GM12878 (cell line): ENCODE measurements at regions not wholly inside any gene's neighbourhood (a gene's known extent, or its start where the extent isn't known, plus 50 kb on each side); places are given as distances from the start of the nearest gene placed in this dataset.

Experiments
- BACH1 ChIP-seq: fragments of 450-650 bp; IDR thresholded peaks from 2 replicates; pipeline ENCODE4 v1.6.1; 2017; ENCODE audit warnings: mild to moderate bottlenecking, borderline replicate concordance
- CEBPB ChIP-seq, 2 experiments: fragments of 150-350 bp in 1 of 2; IDR thresholded peaks; 2 replicates each; pipeline ENCODE4 v1.6.1; 2012 to 2014; ENCODE audit warnings: low read depth in 2 of 2, low read length in 2 of 2, borderline replicate concordance in 1 of 2, inconsistent platforms in 1 of 2
- IKZF1 ChIP-seq: fragments of 450-650 bp; conservative IDR thresholded peaks from 2 replicates; pipeline ENCODE4 v1.6.1; 2017; ENCODE audit warnings: antibody characterized with exemption, mild to moderate bottlenecking
- POLR2AphosphoS5 ChIP-seq: IDR thresholded peaks from 2 replicates; pipeline ENCODE4 v1.6.1; 2011; ENCODE audit warnings: mild to moderate bottlenecking, low read length, inconsistent platforms
- RAD21 ChIP-seq: IDR thresholded peaks from 2 replicates; pipeline ENCODE4 v1.6.1; 2011; ENCODE audit warnings: mild to moderate bottlenecking, low read depth, low read length, moderate library complexity; ENCODE audit not compliant: insufficient read depth
- SPI1 ChIP-seq: IDR thresholded peaks from 2 replicates; pipeline ENCODE4 v1.6.1; 2011; ENCODE audit warnings: low read depth, mild to moderate bottlenecking, low read length, moderate library complexity, borderline replicate concordance; ENCODE audit not compliant: insufficient read depth
- TARDBP ChIP-seq: IDR thresholded peaks from 2 replicates; pipeline ENCODE4 v1.6.1; 2016; ENCODE audit warnings: borderline replicate concordance

DNA sequence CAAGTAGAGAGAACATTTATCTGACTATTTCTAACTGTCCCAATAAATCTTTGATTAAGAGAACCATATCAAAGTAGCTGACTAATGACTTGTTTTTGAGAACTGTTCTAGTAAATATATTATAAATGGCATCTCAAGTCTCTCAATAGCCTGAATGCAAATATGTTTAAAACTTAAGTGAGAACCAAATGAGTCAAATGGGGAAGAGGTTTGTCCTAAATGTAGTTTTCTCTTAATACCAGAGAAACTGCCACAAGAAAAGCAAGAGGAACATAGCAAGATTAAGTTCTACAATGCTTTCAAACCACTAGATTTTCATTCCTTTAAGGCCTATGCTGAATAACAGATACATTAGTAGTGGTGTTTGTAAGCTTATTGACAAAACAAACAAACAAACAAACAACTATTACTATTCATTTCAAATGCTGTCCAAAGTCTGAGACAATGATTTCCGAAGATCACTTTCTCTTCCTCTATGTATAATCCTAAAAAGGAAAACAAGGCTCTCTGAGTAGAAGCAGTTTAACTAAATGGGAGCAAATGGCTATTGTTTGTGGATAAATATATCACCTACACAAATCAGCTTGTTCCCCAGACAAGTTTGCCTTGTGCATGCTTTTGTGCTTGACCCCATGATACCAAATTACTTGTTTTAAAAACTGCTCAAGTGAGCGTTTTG, 408.4 kb upstream of the EMCN start:
- TF ChIP-seq IKZF1, result no peak
- no peak for TF ChIP-seq CEBPB (IDR thresholded peaks at IDR 0.05; ENCODE audit: borderline replicate concordance in 1 of 2, low read depth in 2 of 2, low read length in 2 of 2)
- no peak for TF ChIP-seq POLR2AphosphoS5
- no peak for TF ChIP-seq TARDBP
- TF ChIP-seq SPI1, result no peak
- no peak for TF ChIP-seq RAD21
- no peak for TF ChIP-seq BACH1
